Activated naive CD4-positive, alpha-beta T cell treated with anti-CD3 and anti-CD28 coated beads, Interleukin-2, amount 50 U/mL, for 24 hours (primary cell): ENCODE measurements at regions not wholly inside any gene's neighbourhood (a gene's known extent, or its start where the extent isn't known, plus 50 kb on each side); places are given as distances from the start of the nearest gene placed in this dataset.

ENCODE experiments used
- H3K27ac Mint-ChIP-seq: one replicate; pipeline ENCODE4 v1.8.0; 2021; ENCODE audit warnings: mild to moderate bottlenecking, mixed read lengths
- H3K27me3 Mint-ChIP-seq: one replicate; pipeline ENCODE4 v1.8.0; 2021; ENCODE audit warnings: mixed read lengths
- H3K36me3 Mint-ChIP-seq: one replicate; pipeline ENCODE4 v1.8.0; 2021; ENCODE audit warnings: mixed read lengths
- H3K4me1 Mint-ChIP-seq: one replicate; pipeline ENCODE4 v1.8.0; 2021; ENCODE audit warnings: mixed read lengths
- H3K4me3 Mint-ChIP-seq: one replicate; pipeline ENCODE4 v1.8.0; 2021; ENCODE audit warnings: mild to moderate bottlenecking, mixed read lengths
- H3K9me3 Mint-ChIP-seq: one replicate; pipeline ENCODE4 v1.8.0; 2021; ENCODE audit warnings: mixed read lengths

DNA sequence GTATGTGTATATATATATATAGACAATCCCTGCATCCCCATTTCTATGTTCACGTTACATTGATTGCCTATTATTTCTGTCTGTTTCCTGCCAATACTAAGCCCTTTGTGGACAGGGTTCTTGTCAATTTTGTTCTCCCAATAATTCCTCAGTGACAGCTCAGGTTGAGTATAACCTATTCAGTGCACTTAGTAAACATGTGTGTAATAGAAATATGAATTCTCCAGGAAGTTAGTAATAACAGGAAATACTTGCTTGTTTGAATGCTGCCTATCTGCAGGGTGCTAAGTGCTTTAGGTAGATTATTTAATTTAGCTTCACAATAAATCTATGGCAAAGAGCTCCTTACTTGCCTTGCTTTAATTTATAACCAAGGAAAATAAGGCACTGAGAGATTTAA lies 52.8 kb upstream of the PTGFR start:
- H3K27me3 Mint-ChIP-seq: peaks cover 2% of the 10 kb centered on the region
- H3K4me1 Mint-ChIP-seq: no peaks in the 10 kb centered on the region
- no peak overlapping the region for H3K27ac Mint-ChIP-seq
- no peaks in the 10 kb centered on the region for H3K9me3 Mint-ChIP-seq
- no peaks in the 10 kb centered on the region for H3K36me3 Mint-ChIP-seq
- H3K4me3 Mint-ChIP-seq: no peak overlapping the region

DNA sequence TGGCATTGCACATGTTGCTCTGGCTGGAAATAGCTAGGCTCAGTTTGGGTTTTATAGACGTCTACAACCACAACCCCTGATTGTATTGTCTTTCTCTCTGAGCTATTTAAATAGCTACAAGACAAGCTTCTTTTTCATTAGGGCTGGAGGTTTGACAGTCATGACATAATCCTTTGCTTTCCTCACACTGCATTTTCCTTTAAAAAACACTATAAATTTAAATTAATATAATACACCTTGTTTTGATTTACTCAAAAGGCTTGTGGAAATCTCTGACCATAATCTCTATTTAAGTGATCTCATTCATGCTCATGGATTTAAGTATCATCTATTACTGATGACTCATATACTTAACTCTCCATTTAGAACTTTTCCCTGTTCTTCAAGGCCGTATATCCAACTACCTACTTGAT lies 50.4 kb upstream of the PTGFR start:
- H3K4me3 Mint-ChIP-seq: no peak overlapping the region
- H3K4me1 Mint-ChIP-seq: no peaks in the 10 kb centered on the region
- no peaks in the 10 kb centered on the region for H3K9me3 Mint-ChIP-seq
- no peak overlapping the region for H3K27ac Mint-ChIP-seq
- no peaks in the 10 kb centered on the region for H3K27me3 Mint-ChIP-seq
- no peaks in the 10 kb centered on the region for H3K36me3 Mint-ChIP-seq
